Left forelimb (tissue), 1 donor: ENCODE measurements at regions not wholly inside any gene's neighbourhood (a gene's known extent, or its start where the extent isn't known, plus 50 kb on each side); places are given as distances from the start of the nearest gene placed in this dataset.

Experiments
- DNase-seq: peaks from one replicate; pipeline ENCODE4 v3.0.0-alpha.2; 2018; ENCODE audit warnings: low spot score

- no peak for DNase-seq
These were observed 173.7 kb upstream of the FAT4 start for GRCh38 chr4:125140966-125141495.

GRCh38 chr4:125135652-125136051 is 179.1 kb upstream of the FAT4 start:
- DNase-seq, result no peak

GRCh38 chr4:125132729-125133128 is 182.0 kb upstream of the FAT4 start:
- DNase-seq, result no peak

DNA sequence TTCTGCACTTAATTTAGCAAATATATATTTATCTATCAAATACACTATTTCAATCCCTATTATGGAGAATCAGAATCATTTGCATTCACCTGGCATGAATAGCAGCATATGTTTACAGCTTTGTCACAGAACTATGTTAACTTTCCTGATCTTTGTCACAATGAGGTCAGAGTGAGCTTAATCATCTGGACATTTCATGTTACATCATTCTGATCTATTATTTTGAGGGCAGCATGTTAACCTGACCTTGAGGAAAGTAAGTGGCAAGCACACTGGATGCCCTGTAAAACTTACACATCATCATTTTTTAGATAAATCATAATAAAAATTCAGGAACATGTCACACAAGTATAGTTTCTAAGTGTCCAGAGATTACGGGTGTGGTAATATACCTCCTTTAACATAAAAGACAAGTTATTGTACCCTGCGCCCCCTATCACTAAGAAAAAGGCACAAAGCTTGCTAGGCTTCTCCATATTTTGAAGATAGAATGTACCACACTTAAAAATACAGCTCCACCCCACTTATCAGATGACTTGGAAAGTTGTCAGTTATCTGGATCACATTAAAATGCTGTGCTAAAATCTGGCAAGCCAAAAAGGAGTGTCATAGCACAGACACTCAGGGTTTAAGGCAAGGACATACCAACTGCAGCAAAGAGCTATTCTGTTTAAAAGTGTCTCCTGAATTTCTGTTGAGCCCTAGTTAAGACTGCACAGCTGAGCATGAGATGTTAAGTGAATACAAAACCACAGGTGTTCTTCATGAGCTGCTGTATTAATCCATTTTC is 182.7 kb upstream of the FAT4 start:
- no peak for DNase-seq

DNA sequence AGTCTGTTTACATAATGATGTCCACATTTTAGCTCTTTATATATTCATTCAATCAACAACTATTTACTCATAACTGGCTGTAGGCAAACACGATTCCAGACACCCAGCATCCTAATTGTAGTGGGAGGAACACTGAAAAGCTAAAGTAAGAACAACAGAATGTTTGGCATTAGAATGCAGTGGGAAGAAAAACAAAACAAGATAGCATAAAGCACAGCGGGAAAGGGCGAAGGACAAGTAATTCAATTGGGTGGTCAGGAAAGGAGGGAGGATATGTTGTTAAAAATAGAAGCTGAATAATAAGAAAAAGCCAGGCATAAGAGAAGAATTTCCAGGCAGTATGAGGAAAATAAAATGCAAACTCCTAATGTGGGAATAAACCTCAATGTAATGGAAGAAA is 189.5 kb upstream of the FAT4 start:
- no peak for DNase-seq

- no peak for DNase-seq
These were observed 191.1 kb upstream of the FAT4 start for GRCh38 chr4:125123570-125124109.

GRCh38 chr4:125121581-125121980 is 193.2 kb upstream of the FAT4 start:
- no peak for DNase-seq

- no peak for DNase-seq
These were observed 198.3 kb upstream of the FAT4 start for GRCh38 chr4:125116431-125116830.

GRCh38 chr4:125115941-125116340 is 198.8 kb upstream of the FAT4 start:
- DNase-seq, result no peak

DNA sequence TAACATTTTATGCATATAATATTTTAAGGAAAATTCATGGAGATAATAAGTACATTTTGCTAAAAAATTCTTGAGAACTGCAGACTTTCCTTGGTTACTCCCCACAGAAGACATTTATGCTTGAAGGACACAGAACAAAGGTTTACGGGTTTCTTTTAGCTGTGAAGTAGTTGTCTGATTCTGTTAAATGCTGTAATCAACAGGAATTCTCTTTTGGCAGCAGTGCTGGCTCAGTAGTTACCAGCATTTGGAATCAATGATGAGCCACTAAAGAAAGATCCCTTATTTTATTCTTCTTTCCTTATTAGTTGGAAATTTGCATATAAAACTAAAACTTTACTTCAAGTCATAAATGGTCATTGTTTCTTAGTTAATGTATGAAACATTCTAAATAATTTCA is 199.3 kb upstream of the FAT4 start:
- no peak for DNase-seq

GRCh38 chr4:125112536-125112935 is 202.2 kb upstream of the FAT4 start:
- no peak for DNase-seq

DNA sequence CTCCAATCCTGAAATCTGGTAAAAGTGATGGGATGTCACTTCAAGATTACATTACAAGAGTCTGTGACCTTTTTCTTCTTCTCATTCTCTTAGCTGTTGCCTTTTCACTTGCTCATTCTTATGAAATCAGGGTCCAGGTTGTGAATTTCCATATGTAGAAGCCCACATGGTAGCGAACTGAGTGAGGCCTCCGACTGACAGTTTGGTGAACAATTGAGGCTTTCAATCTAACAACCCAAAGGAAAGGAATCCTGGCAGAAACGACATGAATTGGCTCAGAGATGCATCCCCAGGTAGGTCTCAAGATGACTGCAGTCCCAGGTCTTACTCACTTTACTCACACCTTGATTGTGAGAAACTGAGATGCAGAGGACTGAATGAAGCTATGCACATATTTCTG is 203.4 kb upstream of the FAT4 start:
- no peak for DNase-seq

DNA sequence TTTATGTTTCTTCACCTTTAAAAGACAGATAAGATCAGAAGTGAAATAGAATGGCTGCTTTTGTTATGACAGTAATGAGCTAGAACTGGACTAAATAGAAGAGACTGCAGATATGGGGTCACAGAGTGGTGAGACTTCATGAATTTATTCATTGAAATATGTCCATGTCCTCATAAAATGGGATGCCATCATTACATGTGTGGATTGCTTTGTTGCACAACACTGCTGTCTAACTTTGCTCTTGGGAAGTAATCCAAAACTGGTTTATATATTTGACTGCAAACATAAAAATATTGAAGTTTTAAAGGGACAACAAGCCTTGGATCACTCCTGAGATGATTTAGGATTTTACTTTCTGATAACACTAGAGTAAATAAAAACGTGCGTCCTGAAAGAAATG is 209.2 kb upstream of the FAT4 start:
- DNase-seq, result no peak

DNA sequence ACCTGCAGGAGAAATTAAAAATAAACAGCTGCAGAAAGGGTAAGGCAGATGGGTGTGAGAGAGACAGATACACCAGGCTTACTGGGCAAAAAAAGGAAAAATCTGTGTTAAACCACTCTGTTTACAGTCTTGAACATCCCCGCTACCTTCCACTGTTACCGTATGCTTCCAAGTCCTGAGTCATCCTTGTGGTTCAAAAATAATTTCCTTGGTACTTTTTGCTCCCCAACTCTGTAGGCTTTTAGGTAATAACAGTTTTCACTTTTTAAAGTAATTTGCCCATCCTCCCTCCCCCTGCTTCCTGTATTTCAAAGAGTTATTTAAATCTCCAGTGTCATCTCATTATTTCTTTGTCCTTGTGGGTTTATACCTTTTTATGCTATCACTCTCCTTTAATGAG is 210.1 kb upstream of the FAT4 start:
- no peak for DNase-seq

GRCh38 chr4:125101719-125102118 is 213.0 kb upstream of the FAT4 start:
- DNase-seq, result no peak

- DNase-seq, result no peak
These were observed 217.0 kb upstream of the FAT4 start for GRCh38 chr4:125097729-125098128.

DNA sequence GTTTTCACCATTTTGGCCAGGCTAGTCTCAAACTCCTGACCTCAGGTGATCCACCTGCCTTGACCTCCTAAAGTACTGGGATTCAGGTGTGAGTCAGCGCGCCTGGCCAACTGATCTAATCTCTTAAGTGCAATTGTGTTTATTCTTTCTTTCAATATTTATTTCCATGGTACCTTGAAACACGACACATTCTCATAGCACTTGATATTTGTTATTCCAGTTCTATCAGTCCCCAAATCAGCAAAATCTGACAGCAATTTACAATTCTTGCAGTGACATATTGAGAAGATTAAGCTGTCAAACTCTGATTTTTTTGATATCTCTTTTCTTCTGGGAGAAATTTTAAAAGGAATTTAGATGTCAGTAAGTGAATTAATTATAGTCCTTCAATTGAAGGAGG is 218.1 kb upstream of the FAT4 start:
- no peak for DNase-seq

GRCh38 chr4:125091541-125091940 is 223.2 kb upstream of the FAT4 start:
- DNase-seq, result no peak

DNA sequence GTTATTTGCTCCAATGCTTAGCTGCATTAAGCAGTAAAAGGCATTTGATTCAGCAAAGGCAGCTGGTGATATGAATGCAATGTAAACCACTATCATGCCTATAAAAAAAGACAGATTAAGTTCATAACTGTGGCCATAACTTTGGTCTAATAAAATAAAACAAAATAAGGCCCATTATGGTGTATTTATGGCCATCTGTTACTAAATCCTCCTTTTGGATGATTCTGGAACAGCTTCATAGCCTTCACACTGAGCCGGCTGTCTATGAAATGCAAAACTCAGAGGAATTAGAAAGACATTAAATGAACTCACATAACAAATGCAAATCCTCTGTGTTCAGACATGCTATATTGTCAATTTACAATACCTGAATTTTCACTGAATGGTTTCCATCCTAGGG is 223.7 kb upstream of the FAT4 start:
- DNase-seq, result no peak

DNA sequence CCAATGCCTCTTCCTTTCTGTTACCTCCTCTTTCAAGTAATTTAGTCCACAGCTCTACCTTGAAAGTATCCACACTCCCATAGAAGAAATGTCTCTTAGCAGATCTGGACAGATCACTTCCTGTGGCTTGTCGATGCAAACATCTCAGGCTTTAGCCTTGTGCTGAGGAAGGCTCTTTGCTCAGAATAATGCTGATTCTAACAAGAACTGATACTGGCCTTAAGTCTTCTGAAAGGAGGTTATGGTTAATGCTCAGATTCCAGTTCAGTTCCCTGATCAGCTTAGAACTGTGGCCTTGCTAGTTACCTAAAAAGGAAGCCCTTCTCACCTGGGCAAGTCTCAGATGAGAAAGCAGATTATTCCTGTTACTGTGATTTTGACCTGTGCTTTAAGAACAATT is 230.1 kb upstream of the FAT4 start:
- no peak for DNase-seq

- DNase-seq, result no peak
These were observed 231.9 kb upstream of the FAT4 start for GRCh38 chr4:125082729-125083417.

GRCh38 chr4:125072269-125072668 is 242.5 kb upstream of the FAT4 start:
- no peak for DNase-seq

DNA sequence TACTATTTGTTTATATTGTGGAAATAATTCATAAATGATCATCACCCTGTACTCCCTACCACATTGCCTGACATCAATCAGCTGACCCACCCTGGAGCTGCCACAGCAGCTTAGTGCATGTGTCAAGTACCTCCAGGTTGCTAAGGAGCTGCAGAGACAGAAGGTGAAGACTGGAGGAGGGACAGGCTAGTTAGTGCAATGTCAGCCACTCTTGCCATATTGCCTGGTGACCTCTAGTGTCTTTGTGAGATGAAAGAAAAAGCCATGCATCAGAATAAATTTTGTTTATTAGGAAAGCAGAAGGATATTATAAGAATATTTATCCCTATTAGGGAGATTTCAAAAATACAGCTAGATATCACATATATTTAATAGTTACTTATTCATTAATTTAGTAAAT is 243.9 kb upstream of the FAT4 start:
- DNase-seq, result no peak
